B cell (primary cell): ENCODE measurements at regions not wholly inside any gene's neighbourhood (a gene's known extent, or its start where the extent isn't known, plus 50 kb on each side); places are given as distances from the start of the nearest gene placed in this dataset.

Experiments
- ATAC-seq: fragments of 200-7000 bp; cut with Tn5 transposase; one replicate; pipeline ENCODE4 v1.10.0; 2021; ENCODE audit warnings: low read depth, mild to moderate bottlenecking, moderate number of reproducible peaks, moderate library complexity
- CTCF ChIA-PET: fragments of 350-600 bp; sonication (Branson Sonifier 250); formaldehyde crosslinking; loops from one replicate; lab custom pipeline; 2021; ENCODE audit warnings: antibody characterized with exemption, inconsistent platforms; lab: Charles Lee
- POLR2A ChIA-PET: fragments of 350-600 bp; sonication (Branson Sonifier 250); formaldehyde crosslinking; loops from one replicate; lab custom pipeline; 2021; ENCODE audit warnings: antibody characterized with exemption; lab: Charles Lee
- DNase-seq: peaks from one replicate; pipeline ENCODE4 v3.0.0; 2013
- H2AFZ ChIP-seq: 2 replicates; pipeline ENCODE4 v1.6.1; 2012; ENCODE audit warnings: mild to moderate bottlenecking, low read depth, low read length; ENCODE audit not compliant: insufficient read depth, poor library complexity, severe bottlenecking
- H3K27ac ChIP-seq, 2 donors: 1 replicate in 1 of 2; 2 replicates in 1 of 2; pipeline ENCODE4 v1.5.1; 2012 to 2013; ENCODE audit warnings: low read length in 2 of 2, mild to moderate bottlenecking in 2 of 2, moderate library complexity in 1 of 2
- H3K27me3 ChIP-seq, 4 experiments: fragments of 200-600 bp in 1 of 4; sonication (generic) in 1 of 4; replicated peaks in 1 of 4; 1 replicate in 2 of 4; 2 replicates in 2 of 4; pipeline versions ENCODE4 v1.6.1 to v1.7.0; 2013 to 2016; ENCODE audit warnings: low read length in 3 of 4, mild to moderate bottlenecking in 2 of 4, mixed read lengths in 1 of 4, moderate library complexity in 1 of 4; ENCODE audit not compliant: insufficient read depth in 4 of 4, control insufficient read depth in 3 of 4; ENCODE audit errors: control extremely low read depth in 1 of 4
- H3K36me3 ChIP-seq, 2 experiments: replicated peaks in 1 of 2; 1 replicate in 1 of 2; 2 replicates in 1 of 2; pipeline versions ENCODE4 v1.6.1 to v1.7.1; 2013; ENCODE audit warnings: low read length in 1 of 2; ENCODE audit not compliant: insufficient read depth in 2 of 2, control insufficient read depth in 1 of 2; ENCODE audit errors: control extremely low read depth in 1 of 2, extremely low read depth in 1 of 2
- H3K4me1 ChIP-seq, 2 donors: fragments of 200-600 bp in 1 of 2; sonication (generic) in 1 of 2; 1 replicate in 1 of 2; 2 replicates in 1 of 2; pipeline versions ENCODE4 v1.5.1 to v1.6.1; 2013 to 2017; ENCODE audit warnings: low read length in 2 of 2; ENCODE audit not compliant: control insufficient read depth in 2 of 2, insufficient read depth in 2 of 2
- H3K4me2 ChIP-seq: replicated peaks from 2 replicates; pipeline ENCODE3; 2012; ENCODE audit warnings: mild to moderate bottlenecking, low read depth, low read length; ENCODE audit not compliant: poor library complexity, severe bottlenecking
- H3K4me3 ChIP-seq, 5 experiments: fragments of 200-600 bp in 1 of 5; sonication (generic) in 1 of 5; 1 replicate in 3 of 5; 2 replicates in 2 of 5; pipeline versions ENCODE4 v1.5.1 to v1.7.0; 2011 to 2016; ENCODE audit warnings: low read length in 4 of 5, mild to moderate bottlenecking in 4 of 5, low read depth in 2 of 5, control low read depth in 1 of 5, moderate library complexity in 1 of 5; ENCODE audit not compliant: insufficient read depth in 1 of 5; ENCODE audit errors: control extremely low read depth in 1 of 5, extremely low read depth in 1 of 5
- H3K79me2 ChIP-seq: fragments of 200-600 bp; sonication (generic); one replicate; pipeline ENCODE4 v1.6.0; 2016; ENCODE audit warnings: low read length; ENCODE audit not compliant: control insufficient read depth, insufficient read depth
- H3K9ac ChIP-seq: fragments of 200-600 bp; sonication (generic); 2 replicates; pipeline ENCODE4 v1.6.1; 2017; ENCODE audit warnings: mild to moderate bottlenecking, low read length, moderate library complexity
- H3K9me3 ChIP-seq, 3 donors: one replicate each; pipeline versions ENCODE4 v1.6.1 to v1.7.1; 2013; ENCODE audit warnings: low read length in 2 of 3; ENCODE audit not compliant: control insufficient read depth in 2 of 3, insufficient read depth in 1 of 3; ENCODE audit errors: control extremely low read depth in 1 of 3
- H4K20me1 ChIP-seq: 2 replicates; pipeline ENCODE4 v1.6.0; 2012; ENCODE audit warnings: mild to moderate bottlenecking, low read length; ENCODE audit not compliant: insufficient read depth, control insufficient read depth, poor library complexity, severe bottlenecking
- H3K27ac Mint-ChIP-seq: one replicate; pipeline ENCODE4 v1.8.0; 2021; ENCODE audit warnings: mixed read lengths
- H3K27me3 Mint-ChIP-seq: one replicate; pipeline ENCODE4 v1.8.0; 2021; ENCODE audit warnings: mixed read lengths
- H3K4me1 Mint-ChIP-seq: one replicate; pipeline ENCODE4 v1.8.0; 2021; ENCODE audit warnings: mixed read lengths
- H3K4me3 Mint-ChIP-seq: one replicate; pipeline ENCODE4 v1.8.0; 2021; ENCODE audit warnings: mixed read lengths
- H3K9me3 Mint-ChIP-seq: one replicate; pipeline ENCODE4 v1.8.0; 2022; ENCODE audit warnings: mixed read lengths; ENCODE audit not compliant: insufficient read depth
- CTCF ChIP-seq: fragments of 200-600 bp; IDR thresholded peaks from one replicate; pipeline ENCODE4 v1.8.0; 2022; ENCODE audit warnings: antibody characterized with exemption, mild to moderate bottlenecking
- EZH2 ChIP-seq: IDR thresholded peaks from 2 replicates; pipeline ENCODE4 v1.6.1; 2012; ENCODE audit warnings: borderline replicate concordance, low read depth, mild to moderate bottlenecking, moderate library complexity, low read length; ENCODE audit not compliant: insufficient read depth, poor library complexity, severe bottlenecking
- WGBS: methylation state at CpG from one replicate; pipeline ENCODE4 v1.1.5; 2013; ENCODE audit warnings: missing lambda C conversion rate; ENCODE audit not compliant: insufficient coverage; 5-methylcytosine and 5-hydroxymethylcytosine counted together
- intact Hi-C: fragments of 100-400 bp; cut with micrococcal nuclease; formaldehyde crosslinking; loops from one replicate; pipeline ENCODE4 v1.10.0; 2022

GRCh38 chr11:42098075-42098474 lies 638.6 kb upstream of the LRRC4C start:
- Histone ChIP-seq H4K20me1 (no peaks in the 10 kb centered on the region), H2AFZ (no peak overlapping the region), H3K9me3 (peaks cover 0 to 6% (median 0%) of the 10 kb centered on the region in 3 donors), H3K4me1 (no peaks in the 10 kb centered on the region), H3K4me2 (no peak overlapping the region), H3K27ac (no peak overlapping the region), H3K4me3 (no peak overlapping the region), H3K79me2 (no peaks in the 10 kb centered on the region), H3K36me3 (no peaks in the 10 kb centered on the region), H3K9ac (no peak overlapping the region), H3K27me3 (no peaks in the 10 kb centered on the region)
- no peak for TF ChIP-seq CTCF
- no peak for TF ChIP-seq EZH2
- ChIA-PET CTCF (no interaction called here), POLR2A (no interaction called here)
- H3K27me3 Mint-ChIP-seq: no peaks in the 10 kb centered on the region
- intact Hi-C loops: no loop called here
- DNase-seq (no peak), ATAC-seq (no peak)
- H3K9me3 Mint-ChIP-seq: peaks cover 8% of the 10 kb centered on the region
- no peaks in the 10 kb centered on the region for H3K4me1 Mint-ChIP-seq
- WGBS: no CpG with 5 or more reads among the region's 1 CpG
- H3K27ac Mint-ChIP-seq: no peak overlapping the region
- H3K4me3 Mint-ChIP-seq: no peak overlapping the region

GRCh38 chr11:42112866-42113265 lies 653.4 kb upstream of the LRRC4C start:
- no CpG with 5 or more reads among the region's 1 CpG for WGBS
- Mint-ChIP-seq H3K9me3 (peaks cover 6% of the 10 kb centered on the region), H3K4me3 (no peak overlapping the region), H3K4me1 (no peaks in the 10 kb centered on the region), H3K27me3 (no peaks in the 10 kb centered on the region), H3K27ac (no peak overlapping the region)
- ChIA-PET POLR2A (no interaction called here), CTCF (no interaction called here)
- Histone ChIP-seq H3K27ac (no peak overlapping the region), H3K79me2 (no peaks in the 10 kb centered on the region), H3K4me2 (no peak overlapping the region), H3K4me3 (no peak overlapping the region), H3K27me3 (no peaks in the 10 kb centered on the region), H3K9ac (no peak overlapping the region), H2AFZ (no peak overlapping the region), H3K4me1 (no peaks in the 10 kb centered on the region), H3K9me3 (no peaks in the 10 kb centered on the region), H3K36me3 (no peaks in the 10 kb centered on the region), H4K20me1 (no peaks in the 10 kb centered on the region)
- intact Hi-C loops: no loop called here
- DNase-seq (no peak), ATAC-seq (no peak)
- TF ChIP-seq EZH2: no peak
- TF ChIP-seq CTCF: no peak
